Eye (tissue), 1 donor: ENCODE measurements at regions not wholly inside any gene's neighbourhood (a gene's known extent, or its start where the extent isn't known, plus 50 kb on each side); places are given as distances from the start of the nearest gene placed in this dataset.
"Not testable (repeated sequence)": the region's sequence is repeated elsewhere in the genome, so short reads cannot be mapped to it uniquely, and the experiment has no call there.

Experiments used
- DNase-seq: peaks from one replicate; pipeline ENCODE4 v3.0.0-alpha.2; 2015

DNA sequence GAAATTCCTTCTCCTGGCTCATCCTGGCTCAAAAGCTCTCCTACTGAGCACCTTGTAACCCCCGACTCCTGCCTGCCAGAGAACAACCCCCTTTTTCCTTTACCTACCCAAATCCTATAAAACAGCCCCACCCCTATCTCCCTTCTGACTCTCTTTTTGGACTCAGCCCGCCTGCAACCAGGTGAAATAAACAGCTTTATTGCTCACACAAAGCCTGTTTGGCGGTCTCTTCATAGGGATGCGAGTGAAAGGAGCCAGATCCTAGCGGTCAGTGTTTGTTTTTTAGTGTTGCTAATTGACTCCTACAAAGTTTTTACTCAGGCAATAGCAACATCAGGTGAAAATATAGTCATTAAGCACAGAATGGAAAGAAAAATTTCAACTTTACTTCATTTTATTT, 592.3 kb upstream of the AADAT start:
- DNase-seq = not testable (repeated sequence)

DNA sequence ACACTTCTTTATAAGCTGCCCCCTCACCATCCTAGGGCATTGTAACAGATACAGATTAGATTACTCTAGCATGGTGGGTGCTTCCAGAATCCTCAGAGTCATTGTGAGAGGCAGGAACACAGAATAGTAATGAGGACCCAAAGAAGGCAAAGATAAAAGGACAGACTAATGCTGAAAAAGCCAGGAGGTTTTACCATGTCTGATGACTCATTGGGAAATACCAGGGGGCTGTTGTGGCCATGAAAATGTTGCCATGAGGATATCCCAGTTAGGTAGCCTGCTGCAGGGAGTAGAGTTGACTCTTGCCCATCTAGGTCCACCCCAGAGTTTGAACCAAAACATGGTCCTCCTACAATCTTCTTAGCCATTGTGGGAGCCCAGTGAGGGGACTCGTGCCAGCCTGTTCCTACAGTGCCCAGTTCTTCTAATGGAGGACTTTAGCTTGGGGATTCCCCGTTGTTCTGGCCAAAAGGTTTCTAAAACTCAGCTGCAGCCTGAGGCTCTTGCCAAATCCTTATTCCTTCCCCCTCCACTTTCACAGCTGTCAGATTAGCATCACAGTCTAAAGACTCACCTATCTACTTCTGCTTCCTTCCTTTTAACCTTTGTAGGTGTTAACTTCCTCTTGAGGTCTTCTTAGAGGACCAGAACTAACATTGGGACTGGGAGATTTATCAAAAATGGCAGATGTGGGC, 586.0 kb upstream of the AADAT start:
- no peak for DNase-seq

DNA sequence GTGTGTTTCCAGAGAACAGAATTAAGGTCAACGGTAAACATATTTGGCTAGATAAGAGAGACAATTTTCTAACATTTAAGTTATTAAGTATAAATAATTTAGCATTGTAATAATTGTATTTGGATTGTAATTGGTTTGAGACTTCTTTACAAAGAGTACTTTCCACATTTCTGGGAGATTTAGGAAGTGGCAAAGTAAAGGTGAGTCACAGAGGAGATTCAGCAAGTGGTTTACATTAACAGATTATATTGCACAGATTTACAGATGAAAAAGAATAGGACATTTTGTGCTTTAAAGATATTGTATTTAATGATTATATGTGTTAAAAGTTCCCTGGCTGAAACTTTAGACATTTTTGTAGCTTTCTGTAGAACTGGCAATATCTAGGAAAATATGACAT, 584.4 kb upstream of the AADAT start:
- no peak for DNase-seq

DNA sequence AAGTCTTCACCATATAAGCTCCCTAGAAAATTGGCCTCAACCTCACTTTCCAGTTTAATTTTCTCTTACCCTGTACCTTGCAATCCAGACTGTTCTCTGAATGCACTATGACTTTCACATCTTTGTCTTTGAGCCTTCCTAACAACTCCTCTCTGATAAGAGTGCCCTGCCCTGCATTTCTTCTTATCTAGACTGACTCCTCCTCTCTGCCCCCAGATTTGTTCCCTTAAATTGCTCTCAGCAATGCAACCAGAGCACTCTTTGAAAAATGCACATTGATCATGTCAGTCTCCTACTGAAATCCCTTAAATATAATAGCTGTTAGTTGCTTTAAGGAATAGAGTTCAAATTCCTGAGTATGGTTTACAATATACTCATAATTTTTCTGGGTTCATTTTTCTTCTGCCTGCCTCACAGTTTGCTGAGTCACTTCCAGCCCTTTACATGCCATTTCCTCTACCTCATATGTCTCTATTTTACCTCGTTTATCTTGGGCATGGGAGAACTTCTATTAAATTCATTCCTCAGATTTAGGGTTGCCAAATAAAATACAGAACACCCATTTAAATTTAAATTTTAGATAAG, 582.7 kb upstream of the AADAT start:
- no peak for DNase-seq

DNA sequence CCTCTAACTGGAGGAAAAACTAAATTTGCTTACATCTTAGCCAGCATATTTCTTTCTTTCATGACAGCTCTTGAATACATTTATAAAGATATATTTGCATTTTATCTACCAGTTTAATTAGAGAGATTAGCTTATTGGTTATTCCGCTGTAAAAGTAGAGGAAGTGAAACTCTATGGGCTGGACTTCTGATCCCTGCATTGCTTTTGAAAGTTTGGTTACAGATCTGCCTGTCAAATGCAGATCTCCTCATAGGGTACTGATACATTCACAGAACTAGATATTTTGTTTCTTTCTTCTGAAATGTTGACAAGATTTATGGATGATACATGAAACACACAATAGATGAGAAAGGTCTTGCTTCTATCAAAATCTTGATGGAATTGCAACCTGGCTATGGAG, 581.4 kb upstream of the AADAT start:
- DNase-seq = no peak

DNA sequence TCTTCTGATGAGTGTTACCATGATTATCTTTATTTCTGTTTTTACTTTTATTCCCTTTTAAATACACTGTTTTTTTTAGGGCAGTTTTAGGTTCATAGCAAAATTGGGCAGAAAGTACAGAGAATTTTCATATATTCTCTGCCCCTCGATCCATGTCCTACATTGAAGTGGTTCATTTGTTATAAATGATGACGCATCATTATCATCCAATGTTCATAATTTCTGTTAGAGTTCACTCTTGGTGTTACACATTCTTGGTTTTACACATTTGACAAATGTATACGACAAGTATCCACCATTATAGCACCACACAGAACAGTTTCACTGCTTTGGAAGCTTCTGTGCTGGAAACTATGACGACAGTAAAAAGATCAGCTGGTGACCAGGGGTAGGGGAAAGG, 578.1 kb upstream of the AADAT start:
- no peak for DNase-seq

DNA sequence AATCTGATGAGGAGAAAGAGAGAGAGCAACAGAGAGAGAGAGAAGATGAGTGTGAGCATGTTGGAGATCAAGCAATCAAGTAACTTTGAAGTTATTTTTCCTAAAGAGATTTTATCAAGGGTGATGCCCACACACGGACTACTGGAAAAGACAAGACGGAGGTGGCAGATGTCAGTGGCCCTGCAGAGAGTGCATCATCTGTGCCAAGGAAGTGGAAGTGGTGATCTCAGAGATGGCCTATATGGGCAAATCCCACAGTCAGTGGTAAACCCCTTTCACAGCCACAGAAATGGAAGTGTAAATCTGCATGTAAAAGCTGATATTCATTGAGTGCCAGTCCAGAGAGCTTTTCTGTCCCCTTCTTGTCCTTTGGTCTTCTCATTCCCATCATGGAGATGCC, 577.2 kb upstream of the AADAT start:
- DNase-seq = no peak

DNA sequence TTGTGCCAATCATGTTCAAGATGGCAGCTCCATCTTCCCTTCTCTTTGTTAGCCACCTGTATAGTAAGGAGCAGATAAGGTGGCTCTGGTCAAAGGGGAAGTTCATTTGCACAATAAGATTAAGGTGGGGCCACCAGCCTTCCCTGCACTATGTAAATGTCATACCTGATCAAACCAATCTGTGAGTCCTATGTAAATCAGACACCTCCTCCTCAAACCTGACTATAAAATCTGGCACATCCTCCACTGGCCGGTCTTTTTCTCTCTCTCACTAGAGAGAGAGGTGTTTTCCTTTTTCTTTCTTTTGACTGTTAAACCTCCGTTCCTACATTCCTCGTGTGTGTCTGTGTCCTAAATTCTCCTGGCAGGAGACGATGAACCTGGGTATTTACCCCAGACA, 572.5 kb upstream of the AADAT start:
- DNase-seq = no peak

DNA sequence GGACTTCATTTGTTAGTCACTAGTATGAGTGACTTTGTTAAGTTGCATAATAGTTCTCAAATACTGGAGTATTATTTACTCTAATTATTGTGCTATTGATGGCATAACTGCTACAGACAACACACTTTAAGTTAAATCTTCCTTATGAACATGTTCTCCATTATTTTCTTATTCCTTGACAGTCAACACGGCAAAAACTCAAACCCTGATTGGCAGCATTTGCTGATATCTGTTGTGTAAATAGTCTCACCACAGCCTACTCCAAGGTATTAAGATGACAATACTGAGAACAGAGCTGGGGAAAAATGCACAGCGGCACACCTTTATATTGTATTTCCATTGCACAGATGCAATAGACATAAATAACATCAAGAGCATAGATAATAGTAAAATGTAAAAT, 568.0 kb upstream of the AADAT start:
- DNase-seq = no peak

DNA sequence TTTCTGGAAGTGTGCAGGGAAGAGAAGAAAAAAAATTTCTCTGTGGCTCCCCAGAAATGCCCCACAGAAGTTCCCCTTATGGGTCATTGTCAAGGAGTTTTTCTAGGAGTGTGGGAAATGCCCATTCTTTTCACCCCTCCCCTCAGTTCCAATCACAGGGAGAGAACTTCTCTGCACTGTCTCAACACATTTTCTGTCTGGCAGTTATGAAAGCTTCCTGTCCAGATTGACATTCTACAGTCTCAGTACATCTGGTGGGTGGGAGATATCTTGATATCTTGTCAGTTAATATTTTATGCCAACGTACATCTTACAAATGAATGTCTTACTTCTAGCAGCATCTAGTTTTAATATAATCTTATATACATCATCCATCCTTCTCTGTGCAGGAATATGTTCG, 566.8 kb upstream of the AADAT start:
- no peak for DNase-seq

DNA sequence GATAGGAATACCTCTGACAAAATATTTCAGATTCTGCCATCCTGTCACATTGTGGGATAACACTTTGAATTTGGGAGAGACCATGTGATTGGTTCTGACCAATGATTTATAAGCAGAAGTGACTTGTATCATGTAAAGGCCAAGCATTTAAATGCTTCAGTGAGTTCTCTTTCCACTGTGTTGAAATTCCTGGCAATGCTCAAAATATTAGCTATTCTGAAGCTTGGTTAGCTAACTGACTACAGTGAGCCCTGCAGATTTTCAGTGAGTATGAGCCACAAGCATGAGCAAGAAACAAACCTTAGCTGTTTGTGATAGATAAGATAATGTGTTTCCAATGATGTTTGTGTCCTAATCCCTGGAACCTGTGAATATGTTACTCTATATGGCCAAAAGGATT, 562.8 kb upstream of the AADAT start:
- DNase-seq = no peak

DNA sequence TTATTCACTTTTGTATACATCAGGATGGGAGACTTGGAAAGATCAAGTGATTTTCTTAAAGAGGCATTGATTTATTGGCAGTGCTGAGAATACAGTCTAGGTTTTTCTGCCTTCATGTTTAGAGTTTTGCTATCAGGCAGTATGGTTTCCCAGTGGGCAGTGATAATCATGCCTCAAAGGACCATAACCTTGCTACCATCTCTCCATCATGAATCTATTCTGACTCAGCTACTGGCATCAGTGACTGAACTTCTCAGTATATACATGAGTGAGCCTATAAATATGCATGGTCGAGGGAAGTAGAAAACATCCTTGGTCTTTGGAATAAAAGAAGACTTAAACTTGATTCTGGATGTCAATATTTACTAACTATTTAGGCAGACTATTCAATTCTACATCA, 562.0 kb upstream of the AADAT start:
- no peak for DNase-seq

DNA sequence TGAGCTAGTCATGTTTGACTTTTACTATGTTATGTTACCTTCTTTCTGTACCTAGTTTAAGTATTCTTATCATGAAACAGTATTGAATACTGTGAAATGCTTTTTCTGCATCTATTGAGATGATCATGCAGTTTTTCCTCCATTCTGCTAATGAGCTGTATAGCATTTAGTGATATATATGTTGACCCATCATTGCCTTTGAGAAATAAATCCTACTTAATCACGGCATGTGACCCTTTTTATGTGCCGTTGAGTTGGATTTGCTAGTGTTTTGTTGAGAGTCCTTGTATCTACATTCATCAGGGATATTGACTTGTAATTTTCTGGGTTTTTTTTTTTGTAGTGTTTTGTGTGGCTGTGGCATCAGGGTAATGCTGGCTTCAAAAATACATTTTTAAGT, 537.7 kb upstream of the AADAT start:
- DNase-seq = no peak

DNA sequence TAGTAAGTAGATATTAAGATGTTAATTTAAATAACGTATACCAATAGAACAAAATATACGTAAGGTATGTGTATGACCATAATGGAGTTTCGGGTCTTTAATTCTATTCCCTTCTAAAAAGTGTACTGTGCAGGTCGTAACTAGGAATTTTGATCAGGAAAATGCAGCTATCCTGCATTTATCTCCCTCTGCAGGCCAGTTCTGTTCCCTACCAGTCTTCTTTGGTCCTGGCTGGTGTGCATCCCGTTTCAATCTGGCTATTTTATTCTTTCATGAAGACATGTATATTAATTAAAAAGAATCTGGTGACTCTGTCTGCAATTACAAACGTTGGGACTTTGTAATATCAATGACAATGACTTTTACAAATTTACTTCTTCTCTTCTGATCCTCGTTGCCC, 534.1 kb upstream of the AADAT start:
- no peak for DNase-seq

DNA sequence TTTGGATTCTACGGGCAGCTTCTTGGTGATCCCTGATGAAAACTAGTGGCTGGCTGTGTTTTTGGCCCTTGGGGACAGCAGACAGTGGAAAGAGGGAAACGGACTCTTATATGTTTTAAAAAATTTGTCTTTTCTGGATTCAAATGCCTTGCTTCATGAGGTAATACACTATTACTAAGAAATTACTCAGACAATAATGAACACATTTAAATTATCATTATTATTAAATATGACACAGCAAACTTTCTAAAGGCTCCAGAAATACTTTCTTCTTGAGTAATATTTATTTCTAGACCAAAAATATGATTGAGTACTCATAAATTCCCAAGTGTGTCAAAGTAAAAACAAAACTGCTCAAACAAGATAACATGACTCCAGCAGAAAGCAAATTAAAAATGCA, 520.7 kb upstream of the AADAT start:
- no peak for DNase-seq

DNA sequence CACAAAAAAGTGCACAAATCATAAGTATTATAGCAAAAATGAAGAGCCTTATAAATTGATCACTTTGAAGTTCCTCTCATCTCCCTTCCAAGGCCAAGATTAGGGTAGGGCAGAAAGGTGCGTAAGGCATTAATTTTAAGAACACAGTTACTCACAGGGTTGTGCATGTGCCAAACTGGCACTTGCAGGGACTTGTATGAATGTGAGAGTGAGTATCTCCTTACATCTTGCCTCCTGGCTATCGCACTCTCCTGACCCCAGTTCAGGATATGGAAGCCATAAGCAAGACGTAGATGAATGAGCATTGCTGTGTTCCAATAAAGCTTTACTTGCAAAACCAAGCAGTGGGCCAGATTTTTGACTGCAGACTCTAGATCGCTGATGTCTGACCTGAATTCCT, 510.1 kb upstream of the AADAT start:
- no peak for DNase-seq

DNA sequence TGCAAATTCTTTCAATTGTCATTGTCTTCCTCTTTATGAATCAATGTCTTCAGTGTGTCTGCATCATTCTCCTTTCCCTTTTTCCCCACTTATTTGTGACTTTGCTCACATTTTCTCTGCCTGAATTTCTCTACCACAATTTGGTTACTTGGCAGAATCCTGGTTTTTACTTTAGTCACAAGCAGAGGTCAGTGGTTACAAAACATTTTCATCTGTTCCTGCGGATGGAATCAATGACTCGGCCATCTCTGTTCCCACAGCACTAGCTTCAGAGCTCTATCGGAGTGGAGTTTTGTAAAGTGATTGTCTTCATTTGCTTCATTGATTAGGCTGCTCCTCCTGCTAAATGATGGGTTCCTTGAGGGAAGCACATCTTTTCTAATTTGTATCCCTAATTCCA, 501.3 kb upstream of the AADAT start:
- DNase-seq = no peak

DNA sequence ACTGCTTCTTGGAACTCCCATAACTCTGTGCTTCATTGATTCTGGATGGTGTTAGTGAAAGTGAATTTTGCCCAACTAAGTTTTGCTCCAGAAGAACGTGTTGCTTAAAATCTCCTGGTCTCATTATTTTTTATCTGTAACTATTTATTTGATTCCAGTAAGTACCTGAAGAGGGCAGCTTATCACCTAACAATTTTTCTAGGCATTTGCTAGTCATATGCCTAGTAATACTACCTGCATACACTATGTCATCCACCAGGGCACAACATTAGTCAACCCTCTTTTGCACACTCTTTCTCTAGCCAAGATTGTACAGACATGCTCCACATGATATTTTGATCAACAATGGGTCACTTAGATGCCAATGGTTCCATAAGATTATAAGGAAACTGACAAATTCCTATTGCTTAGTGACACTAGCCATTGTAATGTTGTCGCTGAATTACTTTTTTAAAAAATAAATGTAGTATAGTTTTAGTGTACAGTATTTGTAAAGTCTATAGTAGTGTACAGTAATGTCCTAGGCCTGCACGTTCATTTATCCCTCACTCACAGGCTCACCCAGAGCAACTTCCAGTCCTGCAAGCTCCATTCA, 499.9 kb upstream of the AADAT start:
- peak; percentile 21 for DNase-seq

DNA sequence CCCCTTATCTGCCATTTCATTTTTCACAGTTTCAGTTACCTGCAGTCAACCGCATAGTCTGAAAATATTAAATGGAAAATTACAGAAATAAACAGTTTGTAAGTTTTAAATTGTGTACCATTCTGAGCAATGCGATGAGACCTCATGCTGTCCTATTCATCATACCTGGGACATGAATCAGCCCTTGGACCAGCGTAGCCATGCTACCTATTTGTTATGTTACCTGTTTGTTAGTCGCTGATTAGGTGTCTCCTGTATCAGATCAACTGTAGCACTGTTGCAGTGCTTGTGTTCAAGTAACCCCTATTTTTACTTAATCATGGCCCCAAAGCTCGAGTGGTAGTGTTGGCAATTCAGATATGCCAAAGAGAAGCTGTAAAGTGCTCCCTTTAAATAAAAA, 492.2 kb upstream of the AADAT start:
- DNase-seq = no peak

DNA sequence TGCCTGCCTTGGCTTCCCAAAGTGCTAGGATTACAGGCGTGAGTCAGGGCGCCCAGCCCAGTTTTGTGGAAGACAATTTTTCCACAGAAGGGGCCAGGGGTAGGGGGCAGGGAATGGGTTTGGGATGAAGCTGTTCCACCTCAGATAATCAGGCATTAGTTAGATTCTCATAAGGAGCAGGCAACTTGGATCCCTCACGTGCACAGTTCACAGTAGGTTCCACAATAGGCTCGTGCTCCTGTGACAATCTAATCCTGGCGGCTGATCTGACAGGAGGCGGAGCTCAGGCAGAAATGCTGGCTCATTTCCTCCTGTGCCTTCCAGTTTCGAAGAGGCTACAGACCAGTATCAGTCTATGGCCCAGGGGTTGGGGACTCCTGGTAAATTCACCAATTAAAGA, 491.6 kb upstream of the AADAT start:
- no peak for DNase-seq

DNA sequence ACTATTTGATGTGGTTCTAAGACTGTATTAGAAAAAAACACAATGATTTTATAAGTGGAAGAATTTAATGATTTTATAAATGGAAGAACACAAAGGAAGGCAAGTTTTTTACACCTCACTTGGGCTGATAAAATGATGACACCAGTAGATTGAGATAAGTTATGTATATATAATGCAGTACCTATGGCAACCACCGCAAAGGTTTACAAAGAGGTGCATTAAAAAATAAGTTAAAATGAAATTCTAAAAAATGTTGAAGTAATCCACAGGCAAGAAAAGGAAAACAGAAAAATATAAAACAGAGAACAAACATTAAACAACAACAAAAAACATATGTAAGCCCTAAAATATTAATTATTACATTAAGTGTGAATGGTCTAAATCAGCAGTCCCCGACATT, 490.9 kb upstream of the AADAT start:
- DNase-seq = no peak

DNA sequence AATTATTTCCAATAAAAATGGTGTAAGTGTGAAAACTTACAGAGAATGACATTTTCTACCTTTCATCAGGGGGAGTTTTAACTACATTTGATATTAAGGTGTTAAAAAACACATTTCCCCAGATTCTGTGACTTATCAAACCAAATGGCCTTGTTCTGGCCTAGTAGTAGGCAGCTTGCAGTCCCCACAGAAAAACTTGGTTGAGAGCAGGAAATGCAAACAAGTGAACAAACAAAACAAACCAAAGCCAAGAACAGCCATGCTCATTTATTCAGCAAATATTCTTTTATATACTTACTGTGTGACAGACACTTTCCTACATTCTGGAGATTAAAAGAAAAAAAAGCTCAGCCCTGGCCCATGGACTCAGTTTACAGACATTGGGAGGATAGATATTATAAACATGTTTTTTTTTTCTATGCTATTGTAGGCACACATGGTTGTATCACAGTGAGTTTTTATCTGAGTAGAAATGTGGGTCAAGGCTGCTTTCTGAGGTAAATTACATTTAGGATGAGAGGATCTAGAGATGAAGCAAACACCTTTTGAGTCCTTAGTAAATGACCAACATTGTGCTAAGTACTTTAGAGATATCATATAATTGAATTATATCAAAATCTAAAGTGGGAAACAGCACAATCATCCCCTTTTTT, 449.2 kb upstream of the AADAT start:
- no peak for DNase-seq

DNA sequence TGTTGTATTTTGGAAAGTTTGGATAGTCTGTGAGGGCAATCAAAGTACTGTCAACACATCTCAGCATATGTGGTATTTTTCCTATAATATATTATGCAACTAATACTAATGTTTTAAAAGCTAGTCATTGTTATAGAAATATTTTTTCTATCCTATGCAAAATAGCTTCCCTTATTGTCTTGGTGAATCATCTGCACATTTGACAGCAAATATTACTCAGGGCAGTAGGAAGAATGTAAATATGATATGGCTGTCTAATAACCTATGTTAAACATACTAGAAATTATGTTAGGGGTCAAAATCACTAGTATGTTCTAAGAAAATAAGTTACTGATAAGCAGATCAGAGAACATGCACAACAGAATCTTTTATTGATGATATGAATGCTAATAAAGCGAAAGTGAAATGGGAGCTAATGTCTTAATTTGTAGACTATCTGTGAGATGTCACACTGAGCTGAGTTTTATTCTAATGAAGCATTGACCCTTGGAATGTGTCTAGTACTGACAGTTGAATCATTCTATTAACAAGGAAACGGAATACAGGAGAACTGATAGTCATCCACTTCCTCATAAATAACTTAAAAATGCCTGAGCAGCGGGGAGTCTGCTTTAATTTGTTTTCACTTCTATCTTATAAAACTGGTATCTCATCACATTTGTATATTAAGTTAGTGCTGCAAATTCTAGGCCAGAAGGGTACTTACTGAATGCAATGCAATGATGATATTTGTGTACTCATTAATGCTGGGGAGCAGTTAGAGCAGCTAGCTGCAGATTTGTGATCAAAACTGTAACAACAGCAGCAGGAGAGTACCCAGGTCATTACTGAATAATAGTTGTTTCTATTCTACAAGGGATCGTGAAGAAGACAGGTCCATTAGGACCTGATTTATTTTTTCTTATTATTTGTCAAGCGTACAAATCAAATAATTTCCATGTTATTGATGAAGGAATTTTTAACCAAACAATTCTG, 440.3 kb upstream of the AADAT start:
- DNase-seq = peak; percentile 36
